Activated T-cell treated with anti-CD3 and anti-CD28 coated beads, Interleukin-2, amount 50 U/mL, for 48 hours (primary cell): ENCODE measurements at regions not wholly inside any gene's neighbourhood (a gene's known extent, or its start where the extent isn't known, plus 50 kb on each side); places are given as distances from the start of the nearest gene placed in this dataset.
"Not testable (repeated sequence)": the region's sequence is repeated elsewhere in the genome, so short reads cannot be mapped to it uniquely, and the experiment has no call there.

ENCODE experiments used
- DNase-seq, 2 experiments: peaks; one replicate each; pipeline ENCODE4 v3.0.0-alpha.2; 2020

- DNase-seq = no peak
These were observed 905.8 kb upstream of the AUTS2 start for GRCh38 chr7:68692511-68692910.

- no peak for DNase-seq
These were observed 903.6 kb upstream of the AUTS2 start for GRCh38 chr7:68694656-68695055.

- DNase-seq = no peak
These were observed 900.4 kb upstream of the AUTS2 start for GRCh38 chr7:68697796-68698280.

GRCh38 chr7:68699090-68699711 is 899.1 kb upstream of the AUTS2 start:
- DNase-seq = no peak

DNA sequence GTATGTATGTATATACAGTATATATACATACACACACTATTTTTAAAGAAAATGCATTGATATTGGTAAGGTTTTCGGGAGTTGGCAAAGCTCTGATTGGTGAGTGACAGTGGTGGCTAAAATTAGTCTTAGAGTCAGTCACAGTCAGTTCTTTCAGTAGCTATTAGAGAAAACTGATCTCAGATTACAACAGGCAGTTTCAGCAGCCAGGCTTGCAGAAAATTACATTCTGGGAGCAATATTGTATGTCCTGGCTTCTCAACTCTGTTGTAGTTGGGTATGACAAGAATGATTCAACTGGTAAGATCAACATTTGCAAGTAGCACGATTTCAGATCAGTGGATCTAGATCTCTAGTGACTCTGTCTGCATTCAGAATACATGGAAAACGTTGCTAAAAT is 897.9 kb upstream of the AUTS2 start:
- no peak for DNase-seq

DNA sequence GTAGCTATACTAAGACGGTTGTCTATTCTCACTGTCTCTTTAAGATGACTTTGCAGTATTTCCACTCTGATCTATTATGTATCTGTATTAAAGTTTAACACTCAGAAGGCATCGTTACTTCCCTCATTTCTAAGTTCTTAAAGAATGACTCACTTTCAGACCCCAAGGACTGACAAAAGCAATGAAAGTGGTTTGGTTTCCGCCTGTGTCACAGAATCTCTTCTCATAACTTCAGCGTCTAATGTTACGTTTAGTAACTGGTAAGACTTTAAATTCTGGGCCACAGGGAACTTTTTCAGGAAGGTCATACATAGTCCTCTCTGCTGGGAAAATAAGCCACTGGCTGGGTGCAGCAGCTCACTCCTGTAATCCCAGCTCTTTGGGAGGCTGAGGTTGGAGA is 892.0 kb upstream of the AUTS2 start:
- no peak for DNase-seq

GRCh38 chr7:68707159-68707558 is 891.1 kb upstream of the AUTS2 start:
- DNase-seq = no peak

DNA sequence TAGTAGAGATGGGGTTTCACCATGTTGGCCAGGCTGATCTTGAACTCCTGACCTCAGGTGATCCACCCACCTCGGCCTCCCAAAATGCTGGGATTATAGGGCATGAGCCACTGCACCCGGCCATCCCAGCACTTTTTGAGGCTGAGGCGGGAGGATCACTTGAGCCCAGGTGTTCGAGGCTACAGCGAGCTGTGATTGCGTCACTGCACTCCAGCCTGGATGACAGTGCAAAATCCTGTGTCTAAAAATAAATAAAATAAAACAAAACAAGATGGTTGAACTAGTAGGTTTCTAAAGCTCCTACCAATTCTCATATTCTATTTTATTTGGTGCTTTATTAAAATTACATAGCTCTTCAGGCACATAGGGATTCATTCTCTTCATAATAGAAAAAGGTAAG is 890.3 kb upstream of the AUTS2 start:
- no peak for DNase-seq

DNA sequence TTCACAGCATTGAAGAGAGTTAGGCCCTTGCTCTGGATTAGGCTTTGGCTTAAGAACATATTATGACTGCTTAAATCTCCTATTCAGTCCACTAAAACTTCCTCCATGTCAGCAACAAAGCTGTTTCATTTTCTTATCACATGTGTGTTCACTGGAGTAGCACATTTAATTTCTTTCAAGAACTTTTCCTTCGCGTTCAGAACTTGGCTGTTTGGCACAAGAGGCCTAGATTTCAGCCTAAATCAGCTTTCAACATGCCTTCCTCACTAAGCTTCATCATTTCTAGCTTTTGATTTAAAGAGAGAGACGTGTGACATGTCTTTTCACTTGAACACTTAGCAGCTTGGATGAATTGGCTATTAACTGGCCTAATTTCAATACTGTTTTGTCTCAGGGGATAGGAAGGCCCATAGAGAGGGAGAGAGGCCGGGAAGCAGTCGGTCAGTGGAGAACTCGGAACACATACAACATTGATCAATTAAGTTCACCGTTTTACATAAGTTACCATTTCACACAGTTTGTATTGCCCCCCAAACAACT is 885.2 kb upstream of the AUTS2 start:
- DNase-seq = no peak

DNA sequence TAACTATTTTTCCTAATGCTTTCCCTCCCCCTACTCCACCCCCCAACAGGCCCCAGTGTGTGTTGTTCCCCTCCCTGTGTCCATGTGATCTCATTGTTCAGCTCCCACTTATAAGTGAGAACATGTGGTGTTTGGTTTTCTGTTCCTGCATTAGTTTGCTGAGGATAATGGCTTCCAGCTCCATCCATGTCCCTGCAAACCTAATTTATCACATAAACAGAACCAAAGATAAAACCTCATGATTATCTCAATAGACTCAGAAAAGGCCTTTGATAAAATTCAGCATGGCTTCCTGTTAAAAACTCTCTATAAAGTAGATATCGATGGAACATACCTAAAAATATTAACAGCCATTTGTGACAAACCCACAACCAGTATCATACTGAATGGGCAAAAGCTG is 884.1 kb upstream of the AUTS2 start:
- not testable (repeated sequence) for DNase-seq

DNA sequence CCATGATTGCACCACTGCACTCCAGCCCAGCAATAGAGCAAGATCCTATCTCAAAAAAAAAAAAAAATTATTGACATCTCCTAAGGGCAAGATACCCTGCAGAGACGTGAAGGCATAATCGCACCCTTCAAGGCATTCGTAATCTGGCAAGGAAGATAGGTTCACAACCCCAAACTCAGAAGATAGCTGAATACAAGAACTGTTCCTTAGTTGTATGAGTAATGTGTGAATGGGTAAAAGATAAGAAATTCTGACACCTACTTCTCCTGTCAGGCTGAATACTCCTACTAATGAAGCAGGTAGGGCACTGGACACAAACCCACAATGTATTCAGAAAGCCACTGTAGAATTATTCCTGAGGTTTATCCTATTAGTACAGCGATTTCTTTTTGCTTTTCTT is 882.4 kb upstream of the AUTS2 start:
- no peak for DNase-seq

DNA sequence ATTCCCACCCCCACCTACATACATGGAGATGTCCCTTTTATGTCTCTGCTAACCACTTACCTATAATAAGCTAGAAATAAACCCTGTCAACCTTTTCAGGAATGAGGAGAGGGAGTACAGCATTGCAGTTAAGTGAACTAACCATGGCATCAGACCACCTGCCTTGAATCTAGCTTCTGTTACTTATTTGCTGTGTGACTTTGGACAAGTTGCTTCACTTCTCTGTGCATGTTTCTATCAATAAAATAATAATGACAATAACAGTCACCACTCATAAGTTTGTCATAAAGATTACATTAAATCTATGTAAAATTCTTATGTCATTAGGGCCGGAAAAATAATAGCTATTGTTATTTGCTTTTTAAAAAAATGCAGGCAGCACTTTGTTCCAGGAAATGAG is 881.1 kb upstream of the AUTS2 start:
- DNase-seq = no peak

DNA sequence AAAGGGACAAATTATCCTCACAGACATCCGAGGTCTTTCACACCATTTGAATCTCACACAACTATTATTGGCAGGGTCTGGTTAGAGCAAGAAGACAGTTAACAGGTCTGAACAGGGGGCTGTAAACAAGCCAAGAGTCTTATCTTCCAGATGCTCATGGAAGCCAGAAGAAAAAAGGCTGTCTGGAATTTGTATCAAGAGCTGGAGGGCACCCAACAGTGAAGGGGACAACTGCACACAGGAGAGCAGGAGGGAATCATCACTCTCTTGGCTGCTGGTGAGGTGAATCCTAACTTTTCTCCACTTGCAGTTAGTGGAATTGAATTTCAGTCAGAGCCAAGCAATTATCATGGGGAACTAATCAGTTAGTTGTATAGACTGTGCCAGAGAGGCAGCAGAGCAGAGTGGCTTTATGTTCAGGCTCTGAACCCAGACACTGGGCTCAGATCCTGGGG is 880.2 kb upstream of the AUTS2 start:
- DNase-seq = no peak

DNA sequence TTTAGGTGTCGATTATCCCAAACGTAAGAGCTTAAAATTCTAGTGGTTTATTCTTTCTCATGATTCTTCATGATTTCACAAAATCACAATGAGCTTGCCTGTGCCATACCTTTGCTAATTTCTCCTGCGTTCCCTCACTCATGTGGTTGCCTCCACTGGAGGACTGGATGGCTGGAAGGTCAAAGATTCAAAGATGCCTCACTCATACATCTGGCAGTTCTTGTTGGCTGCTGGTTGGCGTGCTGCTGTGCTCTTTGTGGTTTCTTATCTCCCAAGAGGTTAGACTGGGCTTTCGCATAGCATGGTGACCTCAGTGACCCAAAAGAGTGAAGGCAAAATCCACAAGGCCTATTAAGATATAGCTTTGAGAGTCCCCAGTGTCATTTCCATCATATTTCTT is 877.6 kb upstream of the AUTS2 start:
- no peak for DNase-seq

DNA sequence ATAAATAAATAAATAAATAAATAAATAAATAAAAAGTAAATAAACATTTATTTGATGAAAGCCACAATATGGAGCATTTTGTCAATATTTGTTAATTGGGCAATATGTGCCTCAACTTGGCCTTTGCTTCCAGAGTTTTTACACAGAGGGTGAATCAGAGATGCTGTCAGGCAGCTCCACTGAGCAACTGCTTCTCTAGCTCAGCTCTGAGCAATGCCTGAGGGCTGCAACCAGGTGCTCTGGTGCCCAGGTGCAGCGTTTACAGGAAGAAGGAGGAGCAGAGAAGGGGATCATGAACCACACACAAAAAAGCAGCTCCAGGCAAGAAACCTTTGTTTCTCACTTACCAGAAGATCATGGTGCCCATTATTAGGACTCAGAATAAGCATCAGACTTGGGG is 876.2 kb upstream of the AUTS2 start:
- DNase-seq = no peak

DNA sequence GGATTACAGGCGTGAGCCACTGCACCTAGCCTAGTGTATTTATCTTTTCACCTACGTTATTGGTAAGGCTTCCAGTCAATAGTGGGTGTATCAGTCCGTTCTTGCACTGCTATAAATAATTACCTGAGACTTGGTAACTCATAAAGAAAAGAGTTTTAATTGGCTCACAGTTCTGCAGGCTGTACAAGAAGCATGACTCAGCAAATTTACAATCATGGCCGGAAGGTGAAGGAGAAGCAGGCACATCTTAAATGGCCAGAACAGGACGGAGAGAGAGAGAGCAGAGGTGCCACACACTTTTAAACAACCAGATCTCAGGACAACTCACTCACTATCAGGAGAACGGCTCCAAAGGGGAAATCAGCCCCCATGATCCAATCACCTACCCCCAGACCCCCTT is 873.3 kb upstream of the AUTS2 start:
- DNase-seq = no peak

DNA sequence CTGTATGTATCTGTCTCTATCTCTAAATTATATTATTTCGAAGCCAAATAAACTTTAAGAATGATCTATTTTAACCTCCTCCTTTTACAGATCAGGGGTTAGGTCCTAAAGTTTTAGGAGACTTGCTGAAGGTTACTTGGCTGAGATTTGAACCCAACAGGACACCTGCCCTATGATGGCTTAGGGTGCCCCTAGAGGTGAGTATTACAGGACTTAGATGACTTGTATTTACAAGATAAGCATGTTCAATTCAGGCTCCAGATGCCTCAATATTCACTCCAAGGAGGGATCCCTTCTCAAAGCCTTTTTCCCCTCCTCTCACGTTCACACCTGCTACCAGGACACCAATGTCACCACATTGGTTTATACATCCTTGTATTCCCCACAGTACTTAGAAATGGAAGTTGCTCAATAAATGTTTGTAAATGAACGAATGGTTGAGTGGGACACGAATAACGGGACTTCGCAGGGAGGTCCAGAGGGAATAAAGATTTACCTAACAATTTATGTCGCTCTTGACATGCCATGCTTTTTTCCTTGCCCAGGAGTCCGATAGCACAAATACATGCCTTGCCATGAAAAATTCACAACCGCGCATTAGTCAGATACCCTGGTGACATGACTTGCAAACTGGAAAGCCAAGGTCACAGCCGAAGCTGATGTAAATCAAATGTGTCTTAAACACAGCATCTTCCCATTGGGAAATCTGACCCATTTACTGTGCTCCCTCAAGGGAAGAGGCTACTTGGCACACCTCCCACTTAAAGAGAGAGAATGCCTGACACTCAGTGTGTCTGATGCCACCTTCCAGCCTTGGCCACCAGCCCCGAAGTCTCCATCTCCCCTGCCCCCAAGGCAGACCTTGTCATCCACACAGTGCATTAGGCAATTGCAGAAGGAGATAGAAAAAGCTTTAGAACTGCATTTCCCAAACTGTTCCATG is 872.2 kb upstream of the AUTS2 start:
- DNase-seq = no peak

GRCh38 chr7:68728720-68729119 is 869.6 kb upstream of the AUTS2 start:
- DNase-seq = not testable (repeated sequence)

DNA sequence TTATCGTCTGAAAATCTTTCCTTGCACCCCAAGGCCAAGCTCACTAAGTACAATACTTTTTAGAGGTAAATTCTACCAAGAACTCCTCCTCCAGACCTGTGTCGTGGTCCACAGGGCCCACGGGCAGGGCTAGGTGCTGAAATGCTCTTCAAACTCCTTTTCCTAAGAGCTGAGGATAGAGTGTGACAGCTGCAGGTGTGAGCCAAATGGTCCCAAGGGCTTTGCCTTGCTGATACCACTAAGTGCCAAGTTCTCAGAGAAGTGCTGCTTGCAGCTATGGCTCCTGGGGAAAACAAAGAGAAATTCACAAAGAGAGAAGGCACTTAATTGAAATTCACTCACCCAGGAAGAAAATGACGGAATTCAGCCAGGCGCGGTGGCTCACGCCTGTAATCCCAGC is 868.9 kb upstream of the AUTS2 start:
- no peak for DNase-seq

GRCh38 chr7:68730194-68730593 is 868.1 kb upstream of the AUTS2 start:
- DNase-seq = no peak

- no peak for DNase-seq
These were observed 867.3 kb upstream of the AUTS2 start for GRCh38 chr7:68730964-68731363.

DNA sequence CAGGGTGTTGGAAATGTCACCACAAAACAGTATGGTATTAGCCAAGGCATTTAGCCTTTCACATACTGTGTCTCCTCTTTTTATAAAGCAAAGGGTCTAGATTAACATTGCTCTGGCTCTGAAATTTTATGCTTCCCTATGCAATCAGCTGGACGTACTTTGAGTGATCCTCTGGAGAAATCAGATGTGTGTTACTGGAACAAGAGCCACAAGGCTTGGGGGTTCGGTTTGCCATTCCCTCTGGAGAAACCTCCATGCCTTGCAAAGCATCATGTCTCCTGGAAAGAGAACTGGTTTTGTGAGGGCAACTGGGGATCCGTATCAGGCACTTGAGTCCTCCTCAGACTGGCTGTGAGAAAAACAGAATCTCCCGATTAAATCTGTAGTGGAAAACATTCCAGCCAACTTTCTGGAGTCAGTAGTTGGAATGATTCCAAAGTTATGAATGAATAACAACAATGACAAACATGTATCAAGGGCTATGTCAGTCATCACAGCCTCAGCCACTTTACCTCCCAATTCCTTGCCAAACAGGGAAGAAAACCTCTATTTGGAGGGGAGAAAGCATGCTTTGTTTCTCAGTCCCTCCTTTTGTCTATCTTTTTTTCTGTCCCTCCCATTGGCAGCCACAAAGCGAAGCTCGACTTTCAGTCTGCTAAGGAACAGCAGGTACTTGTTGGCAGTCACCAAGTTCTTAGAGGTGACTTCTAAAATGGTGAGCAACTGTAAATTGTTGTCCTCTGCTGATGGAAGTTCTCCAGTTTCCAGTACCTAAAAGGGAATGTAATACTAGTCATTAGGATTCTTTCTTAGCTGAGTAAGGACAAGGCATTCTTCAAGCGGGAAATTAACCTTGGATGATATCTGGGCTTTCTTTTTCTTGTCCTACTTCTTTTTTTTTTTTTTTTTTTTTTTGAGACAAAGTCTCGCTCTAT is 864.8 kb upstream of the AUTS2 start:
- DNase-seq = no peak

- DNase-seq = no peak
These were observed 863.8 kb upstream of the AUTS2 start for GRCh38 chr7:68734431-68734830.
